ENCODE measurements at regions not wholly inside any gene's neighbourhood (a gene's known extent, or its start where the extent isn't known, plus 50 kb on each side); places are given as distances from the start of the nearest gene placed in this dataset.

GRCh38 chr2:123783164-123783563, 241.9 kb upstream of the CNTNAP5 start:
- no peak overlapping the region for H3K4me2 ChIP-seq (ENCODE audit: low read depth, low read length)
- DNase-seq: no peak
- H2AFZ ChIP-seq (ENCODE audit: low read length): no peak overlapping the region
- H3K9ac ChIP-seq (ENCODE audit: low read length): no peak overlapping the region
- no peaks in the 10 kb centered on the region for H3K79me2 ChIP-seq (ENCODE audit: low read length)
- no peaks in the 10 kb centered on the region for H3K9me3 ChIP-seq (replicated peaks; ENCODE audit: insufficient read depth, low read length)
- no peak for TF ChIP-seq CTCF (IDR thresholded peaks at IDR 0.05; ENCODE audit: low read length)
- no peak for TF ChIP-seq EZH2 (optimal IDR thresholded peaks at IDR 0.05; ENCODE audit: low read depth, low read length)
- TF ChIP-seq EZH2phosphoT487 (IDR thresholded peaks at IDR 0.05; ENCODE audit: low read length): no peak
- H3K4me3 ChIP-seq (ENCODE audit: low read length): no peak overlapping the region
- no peaks in the 10 kb centered on the region for H3K9me2 ChIP-seq (replicated peaks; ENCODE audit: insufficient read depth, low read length)
- no peaks in the 10 kb centered on the region for H3K27me3 ChIP-seq (replicated peaks; ENCODE audit: insufficient read depth, low read length)
- no peak overlapping the region for H3K27ac ChIP-seq (ENCODE audit: low read length)
- no peaks in the 10 kb centered on the region for H3F3A ChIP-seq (ENCODE audit: insufficient read depth, low read length)
- no peaks in the 10 kb centered on the region for H4K20me1 ChIP-seq (ENCODE audit: insufficient read depth, low read length)
- no peaks in the 10 kb centered on the region for H3K36me3 ChIP-seq (replicated peaks; ENCODE audit: insufficient read depth, low read length)
- H3K4me1 ChIP-seq (ENCODE audit: low read length): no peaks in the 10 kb centered on the region

DNA sequence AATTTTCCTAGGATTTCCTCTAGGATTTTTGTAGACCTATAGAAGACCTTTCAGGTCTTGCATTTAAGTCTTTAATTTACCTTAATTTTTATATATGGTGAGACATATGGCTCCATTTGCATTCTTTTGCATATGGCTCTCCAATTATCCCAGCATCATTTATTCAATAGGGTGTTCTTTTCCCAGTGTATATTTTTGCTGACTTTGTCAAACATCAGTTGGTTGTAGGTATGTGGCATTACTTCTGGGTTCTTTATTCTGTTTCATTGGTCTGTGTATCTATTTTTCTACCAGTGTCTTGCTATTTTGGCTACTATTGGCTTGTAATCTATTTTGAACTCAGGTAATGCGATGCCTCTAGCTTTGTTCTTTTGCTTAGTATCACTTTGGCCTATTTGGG, 239.8 kb upstream of the CNTNAP5 start:
- no peak overlapping the region for H3K27ac ChIP-seq (ENCODE audit: low read length)
- TF ChIP-seq CTCF (IDR thresholded peaks at IDR 0.05; ENCODE audit: low read length): no peak
- no peak for TF ChIP-seq EZH2phosphoT487 (IDR thresholded peaks at IDR 0.05; ENCODE audit: low read length)
- no peak for TF ChIP-seq EZH2 (optimal IDR thresholded peaks at IDR 0.05; ENCODE audit: low read depth, low read length)
- H4K20me1 ChIP-seq (ENCODE audit: insufficient read depth, low read length): no peaks in the 10 kb centered on the region
- no peak overlapping the region for H3K9ac ChIP-seq (ENCODE audit: low read length)
- DNase-seq: no peak
- no peaks in the 10 kb centered on the region for H3K9me3 ChIP-seq (replicated peaks; ENCODE audit: insufficient read depth, low read length)
- no peaks in the 10 kb centered on the region for H3K4me1 ChIP-seq (ENCODE audit: low read length)
- no peaks in the 10 kb centered on the region for H3K79me2 ChIP-seq (ENCODE audit: low read length)
- no peak overlapping the region for H3K4me2 ChIP-seq (ENCODE audit: low read depth, low read length)
- no peaks in the 10 kb centered on the region for H3K36me3 ChIP-seq (replicated peaks; ENCODE audit: insufficient read depth, low read length)
- no peaks in the 10 kb centered on the region for H3K9me2 ChIP-seq (replicated peaks; ENCODE audit: insufficient read depth, low read length)
- no peak overlapping the region for H2AFZ ChIP-seq (ENCODE audit: low read length)
- no peaks in the 10 kb centered on the region for H3K27me3 ChIP-seq (replicated peaks; ENCODE audit: insufficient read depth, low read length)
- no peaks in the 10 kb centered on the region for H3F3A ChIP-seq (ENCODE audit: insufficient read depth, low read length)
- no peak overlapping the region for H3K4me3 ChIP-seq (ENCODE audit: low read length)

- TF ChIP-seq CTCF (IDR thresholded peaks at IDR 0.05; ENCODE audit: low read length) (no peak), EZH2 (optimal IDR thresholded peaks at IDR 0.05; ENCODE audit: low read depth, low read length) (no peak), EZH2phosphoT487 (IDR thresholded peaks at IDR 0.05; ENCODE audit: low read length) (no peak)
- no peak overlapping the region for H2AFZ ChIP-seq (ENCODE audit: low read length)
- no peak overlapping the region for H3K27ac ChIP-seq (ENCODE audit: low read length)
These were observed 233.9 kb upstream of the CNTNAP5 start for GRCh38 chr2:123791207-123791606.

More at GRCh38 chr2:123791207-123791606, 233.9 kb upstream of the CNTNAP5 start:
- H3K9me2 ChIP-seq (replicated peaks; ENCODE audit: insufficient read depth, low read length): no peaks in the 10 kb centered on the region
- no peak for DNase-seq
- H3K4me2 ChIP-seq (ENCODE audit: low read depth, low read length): no peak overlapping the region
- no peaks in the 10 kb centered on the region for H3K9me3 ChIP-seq (replicated peaks; ENCODE audit: insufficient read depth, low read length)
- H3F3A ChIP-seq (ENCODE audit: insufficient read depth, low read length): no peaks in the 10 kb centered on the region
- H3K27me3 ChIP-seq (replicated peaks; ENCODE audit: insufficient read depth, low read length): no peaks in the 10 kb centered on the region
- no peak overlapping the region for H3K9ac ChIP-seq (ENCODE audit: low read length)
- H3K4me3 ChIP-seq (ENCODE audit: low read length): no peak overlapping the region
- H3K79me2 ChIP-seq (ENCODE audit: low read length): no peaks in the 10 kb centered on the region
- H3K4me1 ChIP-seq (ENCODE audit: low read length): no peaks in the 10 kb centered on the region
- no peaks in the 10 kb centered on the region for H3K36me3 ChIP-seq (replicated peaks; ENCODE audit: insufficient read depth, low read length)
- no peaks in the 10 kb centered on the region for H4K20me1 ChIP-seq (ENCODE audit: insufficient read depth, low read length)
